ENCODE measurements at regions not wholly inside any gene's neighbourhood (a gene's known extent, or its start where the extent isn't known, plus 50 kb on each side); places are given as distances from the start of the nearest gene placed in this dataset.

DNA sequence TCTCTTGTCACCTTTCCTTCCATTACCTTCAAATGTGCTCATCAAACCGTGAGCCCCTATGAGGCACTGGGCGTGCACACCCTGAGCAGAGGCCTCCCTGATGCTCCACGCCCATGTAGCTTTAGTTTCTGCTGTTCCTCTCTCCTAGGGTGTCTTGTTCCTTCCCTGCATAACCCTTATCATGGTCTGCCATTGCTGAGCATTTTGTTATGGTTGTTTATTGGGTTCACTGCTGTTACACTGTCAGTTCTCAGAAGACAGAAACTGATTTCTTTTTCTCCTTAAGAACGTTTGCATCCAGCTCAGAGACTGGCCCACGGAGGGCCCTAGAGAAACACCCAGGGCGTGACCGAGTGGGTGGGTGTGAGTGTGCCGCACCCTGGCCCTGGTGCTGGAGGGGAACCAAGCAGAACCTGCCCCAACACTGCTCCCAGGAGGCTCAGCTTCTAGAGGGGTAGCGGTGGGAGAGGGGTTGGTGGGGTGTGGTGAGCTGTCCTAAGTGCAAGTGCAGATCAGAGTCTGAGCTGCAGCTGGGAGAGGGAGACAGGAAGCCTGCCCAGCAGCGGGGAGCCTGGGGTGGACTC, 61.4 kb upstream of the URI1 start:
- TF ChIP-seq, protein P1, sequence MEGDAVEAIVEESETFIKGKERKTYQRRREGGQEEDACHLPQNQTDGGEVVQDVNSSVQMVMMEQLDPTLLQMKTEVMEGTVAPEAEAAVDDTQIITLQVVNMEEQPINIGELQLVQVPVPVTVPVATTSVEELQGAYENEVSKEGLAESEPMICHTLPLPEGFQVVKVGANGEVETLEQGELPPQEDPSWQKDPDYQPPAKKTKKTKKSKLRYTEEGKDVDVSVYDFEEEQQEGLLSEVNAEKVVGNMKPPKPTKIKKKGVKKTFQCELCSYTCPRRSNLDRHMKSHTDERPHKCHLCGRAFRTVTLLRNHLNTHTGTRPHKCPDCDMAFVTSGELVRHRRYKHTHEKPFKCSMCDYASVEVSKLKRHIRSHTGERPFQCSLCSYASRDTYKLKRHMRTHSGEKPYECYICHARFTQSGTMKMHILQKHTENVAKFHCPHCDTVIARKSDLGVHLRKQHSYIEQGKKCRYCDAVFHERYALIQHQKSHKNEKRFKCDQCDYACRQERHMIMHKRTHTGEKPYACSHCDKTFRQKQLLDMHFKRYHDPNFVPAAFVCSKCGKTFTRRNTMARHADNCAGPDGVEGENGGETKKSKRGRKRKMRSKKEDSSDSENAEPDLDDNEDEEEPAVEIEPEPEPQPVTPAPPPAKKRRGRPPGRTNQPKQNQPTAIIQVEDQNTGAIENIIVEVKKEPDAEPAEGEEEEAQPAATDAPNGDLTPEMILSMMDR (IDR thresholded peaks at IDR 0.05) = no peak
- TF ChIP-seq POLR2A (IDR thresholded peaks at IDR 0.05; ENCODE audit: low read depth) = no peak
- no peak for TF ChIP-seq POLR2AphosphoS5 (IDR thresholded peaks at IDR 0.05)

Measured in esophagus muscularis mucosa (tissue), 3 donors.